MCF 10A (cell line): ENCODE measurements at regions not wholly inside any gene's neighbourhood (a gene's known extent, or its start where the extent isn't known, plus 50 kb on each side); places are given as distances from the start of the nearest gene placed in this dataset.

ENCODE experiments used
- BruUV-seq: library from RNA; stranded (reverse); fragments of 400-500 nt; replicated peaks from 2 replicates; lab custom pipeline; 2021; lab: Mats Ljungman, UMichigan
- CTCF ChIA-PET: fragments of 300-600 bp; sonication (Branson Sonifier 250); formaldehyde crosslinking; extraction: SDS; loops from one replicate; lab custom pipeline; 2021; ENCODE audit warnings: antibody characterized with exemption, inconsistent platforms; lab: Yijun Ruan, JAX
- POLR2A ChIA-PET: fragments of 300-600, 350-650 bp; sonication (Branson Sonifier 250); formaldehyde crosslinking; extraction: SDS; loops from one replicate; lab custom pipeline; 2020; ENCODE audit warnings: antibody characterized with exemption, inconsistent platforms; lab: Yijun Ruan, JAX
- DNase-seq: peaks from one replicate; pipeline ENCODE4 v3.0.0-alpha.2; 2018; ENCODE audit not compliant: unreplicated experiment
- H3K27ac Mint-ChIP-seq: one replicate; pipeline ENCODE4 v1.8.0; 2022; ENCODE audit warnings: mild to moderate bottlenecking, low read depth, mixed read lengths; ENCODE audit not compliant: unreplicated experiment
- H3K27me3 Mint-ChIP-seq: one replicate; pipeline ENCODE4 v1.8.0; 2022; ENCODE audit warnings: mixed read lengths; ENCODE audit not compliant: insufficient read depth, unreplicated experiment
- H3K36me3 Mint-ChIP-seq: one replicate; pipeline ENCODE4 v1.8.0; 2022; ENCODE audit warnings: mild to moderate bottlenecking, moderate library complexity, mixed read lengths; ENCODE audit not compliant: insufficient read depth, unreplicated experiment
- H3K4me1 Mint-ChIP-seq: one replicate; pipeline ENCODE4 v1.8.0; 2022; ENCODE audit warnings: mixed read lengths; ENCODE audit not compliant: insufficient read depth, unreplicated experiment
- H3K4me3 Mint-ChIP-seq: one replicate; pipeline ENCODE4 v1.8.0; 2022; ENCODE audit warnings: mild to moderate bottlenecking, moderate library complexity, mixed read lengths; ENCODE audit not compliant: unreplicated experiment
- H3K9me3 Mint-ChIP-seq: one replicate; pipeline ENCODE4 v1.8.0; 2022; ENCODE audit warnings: mixed read lengths; ENCODE audit not compliant: unreplicated experiment
- CTCF ChIP-seq: fragments of 200-600 bp; IDR thresholded peaks from one replicate; pipeline ENCODE4 v1.8.0; 2022; ENCODE audit warnings: antibody characterized with exemption, mild to moderate bottlenecking; ENCODE audit not compliant: unreplicated experiment
- intact Hi-C: fragments of 100-400 bp; cut with micrococcal nuclease; formaldehyde crosslinking; loops from 2 replicates; pipeline ENCODE4 v1.14.1; 2022

- Mint-ChIP-seq H3K4me3 (no peak overlapping the region), H3K36me3 (no peaks in the 10 kb centered on the region), H3K4me1 (peaks cover 23% of the 10 kb centered on the region), H3K27ac (no peak overlapping the region), H3K9me3 (no peaks in the 10 kb centered on the region), H3K27me3 (no peaks in the 10 kb centered on the region)
- DNase-seq, result no peak
- ChIA-PET POLR2A (no interaction called here), CTCF (interaction anchor here (0.6 kb wide), 1 partner anchor 350 kb away, joined by 3 read pairs; no protein-coding TSS in a partner anchor)
- intact Hi-C loops, result no loop called here
- BruUV-seq, result no TSS peak
- TF ChIP-seq CTCF, result no peak
Observed at GRCh38 chr2:18912225-18912888, 323.0 kb upstream of the NT5C1B start.

GRCh38 chr2:18911416-18911815, 322.0 kb upstream of the NT5C1B start:
- POLR2A ChIA-PET, result no interaction called here
- Mint-ChIP-seq H3K27me3 (no peaks in the 10 kb centered on the region), H3K4me1 (peaks cover 23% of the 10 kb centered on the region), H3K9me3 (no peaks in the 10 kb centered on the region), H3K36me3 (no peaks in the 10 kb centered on the region), H3K27ac (peak overlapping the region; percentile 89), H3K4me3 (peak overlapping the region; percentile 13)
- CTCF ChIA-PET, result no interaction called here
- no peak for TF ChIP-seq CTCF
- BruUV-seq, result no TSS peak
- no peak for DNase-seq
- intact Hi-C loops, result no loop called here

- ChIA-PET POLR2A (no interaction called here), CTCF (no interaction called here)
- no TSS peak for BruUV-seq
- H3K9me3 Mint-ChIP-seq, result no peaks in the 10 kb centered on the region
- no peaks in the 10 kb centered on the region for H3K27me3 Mint-ChIP-seq
- H3K4me1 Mint-ChIP-seq, result peaks cover 23% of the 10 kb centered on the region
- H3K27ac Mint-ChIP-seq, result peak overlapping the region; percentile 89
- intact Hi-C loops, result no loop called here
- peak; percentile 84 for DNase-seq
- TF ChIP-seq CTCF, result no peak
- no peaks in the 10 kb centered on the region for H3K36me3 Mint-ChIP-seq
- peak overlapping the region; percentile 13 for H3K4me3 Mint-ChIP-seq
Observed at GRCh38 chr2:18910843-18911242, 321.5 kb upstream of the NT5C1B start.

- no peak for TF ChIP-seq CTCF
- Mint-ChIP-seq H3K27me3 (no peaks in the 10 kb centered on the region), H3K36me3 (no peaks in the 10 kb centered on the region), H3K4me3 (no peak overlapping the region), H3K27ac (no peak overlapping the region), H3K4me1 (peaks cover 23% of the 10 kb centered on the region), H3K9me3 (no peaks in the 10 kb centered on the region)
- ChIA-PET CTCF (no interaction called here), POLR2A (no interaction called here)
- no TSS peak for BruUV-seq
- intact Hi-C loops, result no loop called here
- DNase-seq, result no peak
Observed at GRCh38 chr2:18907937-18908336, 318.6 kb upstream of the NT5C1B start.
